MCF 10A (cell line): ENCODE measurements at regions not wholly inside any gene's neighbourhood (a gene's known extent, or its start where the extent isn't known, plus 50 kb on each side); places are given as distances from the start of the nearest gene placed in this dataset.

Source experiments
- BruUV-seq: library from RNA; stranded (reverse); fragments of 400-500 nt; replicated peaks from 2 replicates; lab custom pipeline; 2021; lab: Mats Ljungman, UMichigan
- CTCF ChIA-PET: fragments of 300-600 bp; sonication (Branson Sonifier 250); formaldehyde crosslinking; extraction: SDS; loops from one replicate; lab custom pipeline; 2021; ENCODE audit warnings: antibody characterized with exemption, inconsistent platforms; lab: Yijun Ruan, JAX
- POLR2A ChIA-PET: fragments of 300-600, 350-650 bp; sonication (Branson Sonifier 250); formaldehyde crosslinking; extraction: SDS; loops from one replicate; lab custom pipeline; 2020; ENCODE audit warnings: antibody characterized with exemption, inconsistent platforms; lab: Yijun Ruan, JAX
- DNase-seq: peaks from one replicate; pipeline ENCODE4 v3.0.0-alpha.2; 2018; ENCODE audit not compliant: unreplicated experiment
- H3K27ac Mint-ChIP-seq: one replicate; pipeline ENCODE4 v1.8.0; 2022; ENCODE audit warnings: mild to moderate bottlenecking, low read depth, mixed read lengths; ENCODE audit not compliant: unreplicated experiment
- H3K27me3 Mint-ChIP-seq: one replicate; pipeline ENCODE4 v1.8.0; 2022; ENCODE audit warnings: mixed read lengths; ENCODE audit not compliant: insufficient read depth, unreplicated experiment
- H3K36me3 Mint-ChIP-seq: one replicate; pipeline ENCODE4 v1.8.0; 2022; ENCODE audit warnings: mild to moderate bottlenecking, moderate library complexity, mixed read lengths; ENCODE audit not compliant: insufficient read depth, unreplicated experiment
- H3K4me1 Mint-ChIP-seq: one replicate; pipeline ENCODE4 v1.8.0; 2022; ENCODE audit warnings: mixed read lengths; ENCODE audit not compliant: insufficient read depth, unreplicated experiment
- H3K4me3 Mint-ChIP-seq: one replicate; pipeline ENCODE4 v1.8.0; 2022; ENCODE audit warnings: mild to moderate bottlenecking, moderate library complexity, mixed read lengths; ENCODE audit not compliant: unreplicated experiment
- H3K9me3 Mint-ChIP-seq: one replicate; pipeline ENCODE4 v1.8.0; 2022; ENCODE audit warnings: mixed read lengths; ENCODE audit not compliant: unreplicated experiment
- intact Hi-C: fragments of 100-400 bp; cut with micrococcal nuclease; formaldehyde crosslinking; loops from 2 replicates; pipeline ENCODE4 v1.14.1; 2022
- TF ChIP-seq, protein P1 (sequence below): fragments of 200-600 bp; IDR thresholded peaks from one replicate; pipeline ENCODE4 v1.8.0; 2022; ENCODE audit warnings: antibody characterized with exemption, mild to moderate bottlenecking; ENCODE audit not compliant: unreplicated experiment

DNA sequence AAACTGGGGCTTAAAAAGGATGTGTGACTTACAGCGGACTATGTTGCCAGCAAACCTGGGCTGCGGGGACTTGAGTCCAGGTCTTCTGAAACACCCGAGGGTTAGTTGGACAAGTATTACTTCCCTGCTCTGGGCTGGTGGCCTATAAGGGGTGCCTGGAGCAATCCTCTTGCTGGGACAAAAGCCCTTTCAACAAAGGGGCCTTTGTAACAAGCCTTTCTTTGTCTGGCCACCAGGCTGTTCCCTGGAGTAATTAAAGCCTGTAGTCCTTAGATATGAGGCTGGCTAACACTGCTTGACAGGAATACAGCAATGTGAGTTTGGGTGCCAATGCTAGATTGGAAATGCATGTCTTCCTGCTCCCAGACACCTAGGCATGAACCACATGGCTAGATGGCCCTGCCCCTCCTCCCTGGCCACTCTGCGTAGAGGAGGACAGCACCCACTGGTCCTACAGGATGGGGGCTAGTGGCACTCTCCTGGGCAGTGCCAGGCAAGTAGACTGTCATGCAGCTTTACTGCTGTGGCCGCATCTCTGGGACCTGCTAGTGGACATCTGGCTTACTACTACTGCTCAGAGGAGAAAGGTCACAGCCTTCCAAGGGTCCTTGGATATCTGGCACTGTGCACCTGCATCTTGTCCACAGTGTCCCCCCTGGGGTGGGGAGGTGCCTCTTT is 343.1 kb downstream of the ZSWIM6 start:
- intact Hi-C loops: no loop called here
- TF ChIP-seq, protein P1, sequence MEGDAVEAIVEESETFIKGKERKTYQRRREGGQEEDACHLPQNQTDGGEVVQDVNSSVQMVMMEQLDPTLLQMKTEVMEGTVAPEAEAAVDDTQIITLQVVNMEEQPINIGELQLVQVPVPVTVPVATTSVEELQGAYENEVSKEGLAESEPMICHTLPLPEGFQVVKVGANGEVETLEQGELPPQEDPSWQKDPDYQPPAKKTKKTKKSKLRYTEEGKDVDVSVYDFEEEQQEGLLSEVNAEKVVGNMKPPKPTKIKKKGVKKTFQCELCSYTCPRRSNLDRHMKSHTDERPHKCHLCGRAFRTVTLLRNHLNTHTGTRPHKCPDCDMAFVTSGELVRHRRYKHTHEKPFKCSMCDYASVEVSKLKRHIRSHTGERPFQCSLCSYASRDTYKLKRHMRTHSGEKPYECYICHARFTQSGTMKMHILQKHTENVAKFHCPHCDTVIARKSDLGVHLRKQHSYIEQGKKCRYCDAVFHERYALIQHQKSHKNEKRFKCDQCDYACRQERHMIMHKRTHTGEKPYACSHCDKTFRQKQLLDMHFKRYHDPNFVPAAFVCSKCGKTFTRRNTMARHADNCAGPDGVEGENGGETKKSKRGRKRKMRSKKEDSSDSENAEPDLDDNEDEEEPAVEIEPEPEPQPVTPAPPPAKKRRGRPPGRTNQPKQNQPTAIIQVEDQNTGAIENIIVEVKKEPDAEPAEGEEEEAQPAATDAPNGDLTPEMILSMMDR: no peak
- POLR2A ChIA-PET: no interaction called here
- no TSS peak for BruUV-seq
- H3K27me3 Mint-ChIP-seq: no peaks in the 10 kb centered on the region
- H3K9me3 Mint-ChIP-seq: no peaks in the 10 kb centered on the region
- H3K4me3 Mint-ChIP-seq: no peak overlapping the region
- H3K27ac Mint-ChIP-seq: no peak overlapping the region
- CTCF ChIA-PET: no interaction called here
- H3K36me3 Mint-ChIP-seq: no peaks in the 10 kb centered on the region
- no peak for DNase-seq
- H3K4me1 Mint-ChIP-seq: no peaks in the 10 kb centered on the region

DNA sequence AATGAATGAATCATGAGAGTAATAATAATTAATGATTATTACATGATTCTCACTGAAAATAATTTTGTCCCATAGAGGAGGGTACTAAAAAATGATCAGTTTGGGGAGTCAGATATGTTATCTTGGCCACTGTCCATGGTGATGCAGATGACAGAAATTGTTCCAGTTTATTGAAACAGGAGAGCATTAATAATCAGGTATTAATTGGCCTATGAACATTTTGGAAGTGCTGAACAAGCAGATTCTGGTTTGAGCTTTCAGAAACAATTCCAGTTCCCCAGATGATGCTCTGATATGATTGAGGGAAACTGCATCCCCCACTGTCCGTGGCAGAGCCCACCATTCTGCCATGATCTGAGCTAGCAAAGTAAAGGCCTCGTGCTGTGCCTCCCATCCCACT is 345.2 kb downstream of the ZSWIM6 start:
- no TSS peak for BruUV-seq
- DNase-seq: no peak
- POLR2A ChIA-PET: no interaction called here
- Mint-ChIP-seq H3K27ac (no peak overlapping the region), H3K36me3 (no peaks in the 10 kb centered on the region), H3K27me3 (no peaks in the 10 kb centered on the region), H3K9me3 (no peaks in the 10 kb centered on the region), H3K4me1 (no peaks in the 10 kb centered on the region), H3K4me3 (no peak overlapping the region)
- TF ChIP-seq, protein P1: no peak
- CTCF ChIA-PET: interaction anchor here (0.6 to 1.1 kb wide), 4 partner anchors 9 to 141 kb away, joined by 3 to 5 read pairs (median 3); no protein-coding TSS in a partner anchor
- intact Hi-C loops: no loop called here

DNA sequence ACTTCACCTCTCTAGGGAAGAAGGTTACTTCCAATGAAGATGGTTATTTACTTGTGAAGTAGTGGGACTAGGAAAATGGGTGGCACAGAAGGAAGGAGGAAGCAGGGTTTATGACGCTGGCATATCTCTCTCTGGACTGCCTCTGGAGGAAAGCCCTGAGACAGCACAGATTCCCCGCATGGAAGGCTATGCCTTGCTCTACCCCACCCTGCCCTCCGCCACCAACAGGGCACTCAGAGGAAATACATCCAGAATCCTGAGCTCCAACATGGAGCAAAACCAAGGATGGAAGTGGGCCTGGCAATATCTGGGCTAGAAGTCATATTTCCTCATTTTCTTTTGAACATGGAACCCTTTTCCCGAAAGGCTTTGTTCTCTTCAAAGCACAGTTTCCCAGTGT is 346.9 kb downstream of the ZSWIM6 start:
- intact Hi-C loops: no loop called here
- no peak overlapping the region for H3K4me3 Mint-ChIP-seq
- H3K27ac Mint-ChIP-seq: no peak overlapping the region
- DNase-seq: no peak
- no TSS peak for BruUV-seq
- TF ChIP-seq, protein P1: no peak
- H3K27me3 Mint-ChIP-seq: no peaks in the 10 kb centered on the region
- H3K4me1 Mint-ChIP-seq: no peaks in the 10 kb centered on the region
- no peaks in the 10 kb centered on the region for H3K9me3 Mint-ChIP-seq
- no peaks in the 10 kb centered on the region for H3K36me3 Mint-ChIP-seq
- POLR2A ChIA-PET: interaction anchor here (0.7 kb wide), 1 partner anchor 251 kb away, joined by 4 read pairs; no protein-coding TSS in a partner anchor
- CTCF ChIA-PET: no interaction called here

DNA sequence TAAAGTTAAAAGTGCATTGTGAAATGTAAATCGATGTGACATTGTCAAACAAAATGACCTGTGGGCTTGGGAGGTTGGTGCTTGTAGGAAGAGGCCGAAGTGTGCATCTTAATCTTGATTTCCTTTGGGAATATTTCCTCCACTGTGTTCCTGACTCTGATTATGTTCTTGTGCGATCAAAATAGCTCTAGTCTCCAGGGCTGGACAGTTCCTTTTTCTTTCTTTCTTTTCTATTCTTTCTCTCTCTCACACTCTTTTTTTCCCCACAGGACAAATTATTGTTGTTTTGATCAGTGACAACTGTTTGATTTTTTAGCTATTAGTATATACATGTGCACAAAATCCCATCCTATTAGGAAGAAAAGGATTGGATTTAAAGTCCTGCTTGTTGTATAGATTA is 347.5 kb downstream of the ZSWIM6 start:
- BruUV-seq: no TSS peak
- Mint-ChIP-seq H3K36me3 (no peaks in the 10 kb centered on the region), H3K9me3 (no peaks in the 10 kb centered on the region), H3K27me3 (no peaks in the 10 kb centered on the region), H3K4me1 (no peaks in the 10 kb centered on the region), H3K4me3 (no peak overlapping the region), H3K27ac (no peak overlapping the region)
- TF ChIP-seq, protein P1: no peak
- DNase-seq: no peak
- intact Hi-C loops: no loop called here
- ChIA-PET CTCF (interaction anchor here (2.2 kb wide), 1 partner anchor 20 kb away, joined by 11 read pairs; no protein-coding TSS in a partner anchor), POLR2A (interaction anchor here (0.6 to 1.5 kb wide), 5 partner anchors 8 to 250 kb away, joined by 3 to 4 read pairs (median 3); no protein-coding TSS in a partner anchor)
